ENCODE measurements at regions not wholly inside any gene's neighbourhood (a gene's known extent, or its start where the extent isn't known, plus 50 kb on each side); places are given as distances from the start of the nearest gene placed in this dataset.

DNA sequence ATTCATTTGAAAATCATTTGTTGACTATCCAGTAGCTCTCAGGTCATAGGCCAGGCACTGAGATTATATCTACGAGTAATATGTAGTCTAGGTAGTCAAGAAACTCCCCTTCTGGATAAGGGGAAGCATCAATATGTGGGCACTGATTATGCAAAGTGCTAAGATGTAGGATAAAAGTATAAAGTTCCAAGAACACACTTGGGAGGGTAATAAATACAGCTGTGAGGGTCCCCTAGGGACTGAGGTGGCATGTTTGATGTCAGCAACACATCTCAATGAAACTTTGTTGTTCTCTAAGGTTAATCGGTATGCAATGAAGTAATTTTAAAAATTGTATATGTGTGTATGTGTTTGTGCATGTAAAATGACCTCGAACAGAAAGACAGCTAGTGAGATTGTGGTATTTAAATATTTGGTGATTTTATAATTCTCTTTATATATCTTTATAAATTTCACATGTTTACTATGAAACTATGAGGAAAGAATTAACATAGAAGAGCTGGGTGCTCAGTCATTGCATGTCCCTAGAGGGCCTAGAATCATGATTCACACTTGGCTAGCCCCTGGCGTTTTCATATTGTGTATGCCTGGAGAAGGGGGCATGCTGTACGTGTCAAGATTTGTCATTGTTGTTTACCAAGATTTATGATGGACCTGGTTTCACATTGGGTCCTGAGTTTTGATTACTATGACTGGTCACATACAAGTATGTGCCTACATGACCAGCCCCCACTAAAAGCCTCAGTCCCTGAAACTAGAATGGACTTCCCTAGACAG is 140.1 kb upstream of the DUSP10 start:
- TF ChIP-seq, protein P1, sequence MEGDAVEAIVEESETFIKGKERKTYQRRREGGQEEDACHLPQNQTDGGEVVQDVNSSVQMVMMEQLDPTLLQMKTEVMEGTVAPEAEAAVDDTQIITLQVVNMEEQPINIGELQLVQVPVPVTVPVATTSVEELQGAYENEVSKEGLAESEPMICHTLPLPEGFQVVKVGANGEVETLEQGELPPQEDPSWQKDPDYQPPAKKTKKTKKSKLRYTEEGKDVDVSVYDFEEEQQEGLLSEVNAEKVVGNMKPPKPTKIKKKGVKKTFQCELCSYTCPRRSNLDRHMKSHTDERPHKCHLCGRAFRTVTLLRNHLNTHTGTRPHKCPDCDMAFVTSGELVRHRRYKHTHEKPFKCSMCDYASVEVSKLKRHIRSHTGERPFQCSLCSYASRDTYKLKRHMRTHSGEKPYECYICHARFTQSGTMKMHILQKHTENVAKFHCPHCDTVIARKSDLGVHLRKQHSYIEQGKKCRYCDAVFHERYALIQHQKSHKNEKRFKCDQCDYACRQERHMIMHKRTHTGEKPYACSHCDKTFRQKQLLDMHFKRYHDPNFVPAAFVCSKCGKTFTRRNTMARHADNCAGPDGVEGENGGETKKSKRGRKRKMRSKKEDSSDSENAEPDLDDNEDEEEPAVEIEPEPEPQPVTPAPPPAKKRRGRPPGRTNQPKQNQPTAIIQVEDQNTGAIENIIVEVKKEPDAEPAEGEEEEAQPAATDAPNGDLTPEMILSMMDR (IDR thresholded peaks at IDR 0.05; ENCODE audit: poor library complexity) = no peak
- TF ChIP-seq EZH2phosphoT487 (IDR thresholded peaks at IDR 0.05; ENCODE audit: low read depth, severe bottlenecking, unreplicated experiment) (no peak), EZH2 (IDR thresholded peaks at IDR 0.05; ENCODE audit: borderline replicate concordance) (no peak)

Data from hepatocyte (in vitro differentiated cells).